PFSK-1 (cell line): ENCODE measurements at regions not wholly inside any gene's neighbourhood (a gene's known extent, or its start where the extent isn't known, plus 50 kb on each side); places are given as distances from the start of the nearest gene placed in this dataset.

Experiments used
- FOXP2 ChIP-seq: optimal IDR thresholded peaks from 2 replicates; pipeline ENCODE3; 2011; ENCODE audit warnings: borderline replicate concordance, control low read depth, inconsistent platforms; ENCODE audit not compliant: insufficient read depth; ENCODE audit errors: extremely low read length, extremely low read depth
- POLR2AphosphoS5 ChIP-seq: IDR thresholded peaks from 2 replicates; pipeline ENCODE4 v1.6.1; 2012; ENCODE audit warnings: low read depth, mild to moderate bottlenecking, control low read depth, low read length, moderate library complexity
- SIN3A ChIP-seq: IDR thresholded peaks from 2 replicates; pipeline ENCODE4 v1.6.1; 2012; ENCODE audit warnings: mild to moderate bottlenecking, low read length, moderate library complexity, borderline replicate concordance; ENCODE audit not compliant: insufficient read depth
- TAF1 ChIP-seq: IDR thresholded peaks from 2 replicates; pipeline ENCODE4 v1.6.1; 2012; ENCODE audit warnings: low read length, control low read depth, borderline replicate concordance; ENCODE audit not compliant: insufficient read depth
- TF ChIP-seq, protein P1 (sequence below), 2 experiments: IDR thresholded peaks; 2 replicates each; pipeline versions ENCODE4 v1.6.1 to v1.8.0; 2011 to 2012; ENCODE audit warnings: low read depth in 2 of 2, low read length in 2 of 2, control low read depth in 1 of 2, inconsistent platforms in 1 of 2, mild to moderate bottlenecking in 1 of 2, moderate library complexity in 1 of 2; ENCODE audit not compliant: insufficient read depth in 1 of 2

DNA sequence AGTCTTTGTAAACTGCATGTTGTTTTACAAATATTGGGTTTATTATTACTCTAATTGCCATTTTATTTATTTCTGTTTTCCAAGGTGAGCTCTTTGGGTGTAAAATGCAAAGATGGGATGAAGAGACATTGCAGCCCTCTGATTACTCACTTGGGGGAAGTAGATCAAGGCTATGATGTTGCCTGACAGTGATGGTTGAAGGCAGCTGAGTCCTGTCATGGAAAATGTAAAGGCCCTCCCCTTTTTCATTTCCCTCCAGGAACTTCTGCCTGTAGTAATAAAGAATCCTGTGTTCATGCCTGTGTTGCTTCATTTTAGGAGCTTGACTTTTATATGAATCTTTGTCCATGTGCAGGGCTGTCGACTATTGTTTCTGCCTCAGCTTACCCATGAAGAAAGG, 605.4 kb upstream of the CLINT1 start:
- TF ChIP-seq POLR2AphosphoS5 (no peak), SIN3A (no peak), TAF1 (no peak), FOXP2 (no peak)
- TF ChIP-seq, protein P1, sequence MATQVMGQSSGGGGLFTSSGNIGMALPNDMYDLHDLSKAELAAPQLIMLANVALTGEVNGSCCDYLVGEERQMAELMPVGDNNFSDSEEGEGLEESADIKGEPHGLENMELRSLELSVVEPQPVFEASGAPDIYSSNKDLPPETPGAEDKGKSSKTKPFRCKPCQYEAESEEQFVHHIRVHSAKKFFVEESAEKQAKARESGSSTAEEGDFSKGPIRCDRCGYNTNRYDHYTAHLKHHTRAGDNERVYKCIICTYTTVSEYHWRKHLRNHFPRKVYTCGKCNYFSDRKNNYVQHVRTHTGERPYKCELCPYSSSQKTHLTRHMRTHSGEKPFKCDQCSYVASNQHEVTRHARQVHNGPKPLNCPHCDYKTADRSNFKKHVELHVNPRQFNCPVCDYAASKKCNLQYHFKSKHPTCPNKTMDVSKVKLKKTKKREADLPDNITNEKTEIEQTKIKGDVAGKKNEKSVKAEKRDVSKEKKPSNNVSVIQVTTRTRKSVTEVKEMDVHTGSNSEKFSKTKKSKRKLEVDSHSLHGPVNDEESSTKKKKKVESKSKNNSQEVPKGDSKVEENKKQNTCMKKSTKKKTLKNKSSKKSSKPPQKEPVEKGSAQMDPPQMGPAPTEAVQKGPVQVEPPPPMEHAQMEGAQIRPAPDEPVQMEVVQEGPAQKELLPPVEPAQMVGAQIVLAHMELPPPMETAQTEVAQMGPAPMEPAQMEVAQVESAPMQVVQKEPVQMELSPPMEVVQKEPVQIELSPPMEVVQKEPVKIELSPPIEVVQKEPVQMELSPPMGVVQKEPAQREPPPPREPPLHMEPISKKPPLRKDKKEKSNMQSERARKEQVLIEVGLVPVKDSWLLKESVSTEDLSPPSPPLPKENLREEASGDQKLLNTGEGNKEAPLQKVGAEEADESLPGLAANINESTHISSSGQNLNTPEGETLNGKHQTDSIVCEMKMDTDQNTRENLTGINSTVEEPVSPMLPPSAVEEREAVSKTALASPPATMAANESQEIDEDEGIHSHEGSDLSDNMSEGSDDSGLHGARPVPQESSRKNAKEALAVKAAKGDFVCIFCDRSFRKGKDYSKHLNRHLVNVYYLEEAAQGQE (IDR thresholded peaks at IDR 0.05; ENCODE audit: insufficient read depth in 1 of 2, low read depth in 2 of 2, low read length in 2 of 2): no peak

DNA sequence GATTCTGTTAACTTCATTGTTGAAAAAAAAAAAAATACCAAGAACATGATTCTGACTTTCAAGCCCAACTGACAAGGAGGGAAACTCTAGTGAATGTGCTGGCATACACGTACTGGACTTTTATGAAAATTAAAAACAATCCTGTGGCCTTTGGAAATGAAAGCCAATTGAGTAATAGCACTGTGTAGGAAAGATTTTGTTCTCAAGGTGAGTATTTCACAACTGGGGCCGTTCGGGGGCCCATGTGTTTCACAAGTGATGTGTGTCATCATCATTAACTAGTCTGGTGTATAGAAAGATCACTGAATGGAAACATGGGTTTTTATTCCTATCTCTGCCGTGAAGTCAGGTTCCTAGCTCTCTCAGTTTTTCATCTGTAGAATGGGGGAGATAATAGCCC, 605.0 kb upstream of the CLINT1 start:
- no peak for TF ChIP-seq SIN3A
- TF ChIP-seq, protein P1 (IDR thresholded peaks at IDR 0.05; ENCODE audit: insufficient read depth in 1 of 2, low read depth in 2 of 2, low read length in 2 of 2): no peak
- no peak for TF ChIP-seq FOXP2
- TF ChIP-seq TAF1: no peak
- no peak for TF ChIP-seq POLR2AphosphoS5

DNA sequence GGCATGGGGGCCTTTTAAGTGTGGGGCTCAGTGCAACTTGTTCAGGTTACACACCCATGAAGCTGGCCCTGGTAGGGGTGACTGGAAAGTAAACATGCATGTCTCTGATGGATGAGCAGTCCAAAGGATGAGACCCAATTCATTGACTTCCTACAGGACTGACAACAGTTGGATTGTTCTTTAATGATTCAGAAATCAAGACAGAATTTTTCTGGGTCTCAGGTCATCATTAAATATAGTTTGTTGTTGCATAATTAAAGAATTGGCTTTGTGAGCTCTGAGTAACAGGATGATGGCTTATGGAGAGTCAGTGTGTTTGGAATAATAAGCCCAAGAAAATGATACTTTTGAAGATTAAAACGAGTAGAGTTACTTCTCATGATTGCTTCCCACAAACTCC, 604.2 kb upstream of the CLINT1 start:
- no peak for TF ChIP-seq FOXP2
- TF ChIP-seq, protein P1 (IDR thresholded peaks at IDR 0.05; ENCODE audit: insufficient read depth in 1 of 2, low read depth in 2 of 2, low read length in 2 of 2): no peak
- TF ChIP-seq SIN3A: no peak
- no peak for TF ChIP-seq TAF1
- TF ChIP-seq POLR2AphosphoS5: no peak

DNA sequence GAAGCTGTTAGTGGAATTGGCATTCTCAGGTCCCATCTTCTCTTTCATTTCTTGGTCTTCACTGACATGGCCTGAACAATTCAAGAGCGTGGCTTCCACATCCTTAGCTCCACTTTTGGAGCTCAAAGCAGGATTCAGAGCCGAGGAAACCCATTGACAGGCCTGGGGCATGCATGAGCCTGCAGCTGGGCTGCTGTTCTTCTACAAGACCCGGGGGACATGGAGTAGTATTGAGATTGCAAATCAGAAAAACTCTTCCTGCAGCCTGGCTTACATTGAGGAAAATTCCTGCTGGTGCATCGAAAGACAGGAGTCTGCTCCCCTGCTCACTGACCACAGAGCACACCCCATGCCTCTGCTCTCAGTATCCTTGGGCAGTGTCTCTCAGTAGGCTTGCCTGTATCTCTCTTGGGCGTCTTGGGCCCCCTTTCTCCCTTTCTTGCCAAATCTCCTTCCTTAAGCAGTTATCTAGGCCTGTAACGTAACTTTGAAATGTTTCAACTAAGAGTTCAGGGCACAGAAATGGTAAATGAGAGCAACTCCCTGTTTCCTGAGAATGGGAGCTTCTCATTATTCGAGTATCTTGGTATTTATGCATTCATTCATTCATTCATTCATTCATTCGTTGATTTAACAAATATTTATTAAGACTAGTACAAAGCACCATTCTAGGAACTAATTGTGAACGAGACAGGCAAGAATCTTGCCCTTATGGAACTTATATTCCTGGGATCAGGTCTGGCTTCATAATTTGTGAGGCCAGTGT, 603.6 kb upstream of the CLINT1 start:
- TF ChIP-seq SIN3A: no peak
- TF ChIP-seq TAF1: no peak
- TF ChIP-seq, protein P1 (IDR thresholded peaks at IDR 0.05; ENCODE audit: insufficient read depth in 1 of 2, low read depth in 2 of 2, low read length in 2 of 2): no peak
- TF ChIP-seq POLR2AphosphoS5: no peak
- TF ChIP-seq FOXP2: no peak
